NAMALWA (cell line): ENCODE measurements at regions not wholly inside any gene's neighbourhood (a gene's known extent, or its start where the extent isn't known, plus 50 kb on each side); places are given as distances from the start of the nearest gene placed in this dataset.
A peak's percentile ranks its signal among the peaks of the same experiment; 100 is the strongest.

Source experiments
- DNase-seq: peaks from one replicate; pipeline ENCODE4 v3.0.0-alpha.2; 2015; ENCODE audit warnings: low spot score

DNA sequence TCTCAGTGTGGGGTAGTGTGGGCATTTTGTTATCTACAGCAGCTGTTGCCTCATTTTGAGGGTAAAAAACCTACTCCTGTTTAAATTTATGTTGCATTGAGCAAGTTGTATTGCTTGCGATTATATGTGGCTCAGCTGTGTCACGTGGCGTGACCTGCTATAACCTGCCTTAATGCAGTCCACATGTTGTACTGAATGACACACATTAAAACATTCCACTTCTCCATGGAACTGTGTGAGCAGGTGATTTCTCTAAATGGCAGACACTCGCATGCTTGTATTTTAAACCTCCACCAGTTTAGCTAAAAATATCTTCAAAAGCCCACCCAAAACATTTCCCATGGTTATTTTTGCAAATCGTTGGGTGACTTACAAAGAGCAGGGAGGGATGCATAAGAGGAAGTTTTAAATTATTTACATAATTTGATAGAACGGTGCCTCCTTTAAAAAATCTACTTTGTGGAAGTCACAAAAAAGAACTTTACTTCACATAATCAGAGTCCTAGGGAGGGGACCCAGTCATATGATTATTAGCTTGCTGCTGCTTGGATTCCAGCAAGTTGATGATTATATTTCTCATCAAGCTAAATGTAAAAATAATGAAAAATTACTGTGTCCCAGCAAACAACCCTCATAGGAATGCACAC lies 163.3 kb upstream of the ZEB2 start:
- peak; percentile 77 for DNase-seq

DNA sequence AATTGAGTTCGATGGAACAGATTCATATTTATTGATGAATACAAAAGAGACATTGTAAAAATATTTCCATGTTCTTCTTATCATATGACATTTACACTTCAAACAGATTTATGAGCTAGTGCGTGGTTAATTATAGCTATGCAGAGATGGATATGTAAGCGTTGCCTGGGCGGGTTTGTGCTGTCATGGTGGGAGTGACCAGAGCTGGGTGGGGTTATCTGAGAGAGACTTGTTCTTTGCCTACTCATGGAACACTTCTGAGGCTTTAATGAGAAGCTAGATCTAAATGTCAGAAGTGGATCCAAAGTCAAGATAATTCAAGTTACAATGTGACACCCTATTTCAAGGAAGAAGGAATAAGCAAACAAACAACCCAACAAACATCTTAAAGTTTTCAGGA lies 162.3 kb upstream of the ZEB2 start:
- DNase-seq = peak; percentile 87

DNA sequence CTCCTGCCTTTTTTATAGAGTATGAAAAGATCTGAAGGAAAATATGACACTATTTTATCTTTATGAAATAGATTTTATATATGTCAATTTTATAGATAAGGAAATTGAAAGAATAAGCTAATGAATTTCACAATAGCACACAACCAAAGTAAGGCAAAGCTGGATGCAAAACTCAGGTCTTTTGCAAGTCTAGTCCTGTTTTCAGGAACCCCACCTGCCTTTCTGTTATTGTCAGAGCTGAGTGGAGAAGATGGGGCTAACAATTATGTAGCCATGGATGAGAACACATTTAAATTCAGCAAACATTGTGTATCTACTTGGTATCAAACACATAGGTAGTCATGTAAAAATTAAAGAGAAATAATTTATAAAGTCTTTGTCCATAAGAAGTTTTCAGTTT lies 161.5 kb upstream of the ZEB2 start:
- DNase-seq = peak; percentile 31

DNA sequence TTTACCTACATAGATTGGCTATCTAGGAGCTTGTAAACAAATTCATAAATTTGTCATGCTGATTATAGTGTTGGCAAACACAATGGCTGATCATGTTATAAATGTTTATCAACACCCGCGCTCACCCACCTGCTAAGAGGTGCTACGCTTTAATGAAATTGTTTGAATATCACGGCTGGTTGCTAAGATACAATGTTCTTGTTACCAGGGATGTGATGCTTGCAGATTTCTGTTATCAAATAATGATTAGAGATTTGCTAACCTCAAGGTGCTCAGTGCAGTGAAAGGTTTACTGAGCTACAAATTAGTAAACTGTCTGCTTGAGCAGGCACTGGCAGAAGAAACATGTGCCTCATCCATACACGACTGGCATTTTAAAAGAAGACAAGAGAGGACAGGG lies 160.0 kb upstream of the ZEB2 start:
- peak; percentile 77 for DNase-seq

DNA sequence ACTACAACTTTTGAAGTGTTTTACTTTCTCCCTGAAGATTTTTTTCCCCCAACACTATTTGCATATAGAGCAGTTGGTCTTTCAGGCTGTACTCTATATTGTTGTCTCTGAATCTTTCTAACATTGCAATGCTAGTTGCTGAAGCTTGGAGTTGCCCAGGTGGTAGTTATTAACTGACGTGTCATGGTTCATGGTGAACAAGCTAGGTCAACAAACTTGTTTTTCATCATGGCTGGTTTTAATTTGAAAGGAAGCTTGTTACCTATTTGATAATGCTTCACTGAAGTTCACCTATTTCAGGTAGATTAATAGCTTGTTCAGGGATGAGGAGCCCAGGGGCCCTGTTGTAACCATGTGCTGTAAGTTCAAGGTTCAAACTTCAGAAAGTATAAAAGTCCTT lies 158.8 kb upstream of the ZEB2 start:
- DNase-seq = peak; percentile 66

DNA sequence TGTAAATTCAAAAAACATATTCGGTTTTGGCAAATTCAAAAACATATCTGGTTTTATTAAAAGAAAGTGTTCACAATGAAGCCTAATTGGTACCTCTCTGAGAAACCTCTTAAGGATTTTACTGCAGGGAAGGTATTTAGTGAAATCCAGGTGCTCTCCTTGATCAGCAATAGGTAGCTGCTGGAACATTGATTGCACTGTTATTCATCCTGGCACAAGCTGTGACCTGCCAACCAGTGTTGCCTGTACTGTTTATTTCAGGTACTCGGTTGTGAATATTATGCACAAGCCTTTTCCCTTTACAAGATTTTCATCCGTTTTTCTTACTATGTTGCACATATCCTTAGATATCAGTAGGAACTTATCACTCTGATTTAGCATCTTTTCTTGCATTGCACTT lies 155.8 kb upstream of the ZEB2 start:
- no peak for DNase-seq

DNA sequence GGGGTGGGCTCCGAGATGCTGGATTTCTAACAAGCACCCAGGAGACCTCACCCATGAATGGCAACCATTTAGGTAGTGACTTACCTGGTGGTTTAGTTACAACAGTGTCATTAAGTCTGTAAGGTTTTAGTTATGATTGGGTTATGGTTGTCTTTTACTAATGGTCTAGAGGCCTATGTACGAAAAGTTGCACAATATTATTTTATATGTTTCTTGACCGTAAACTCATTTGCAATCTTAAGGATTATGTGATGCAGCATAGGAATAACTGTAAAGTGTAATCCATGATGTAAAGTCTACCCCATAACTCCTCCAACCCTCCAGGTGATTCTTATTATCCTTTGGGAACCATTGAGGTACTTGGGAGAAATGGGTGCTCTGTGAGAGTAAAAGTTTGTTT lies 155.4 kb upstream of the ZEB2 start:
- DNase-seq = no peak

DNA sequence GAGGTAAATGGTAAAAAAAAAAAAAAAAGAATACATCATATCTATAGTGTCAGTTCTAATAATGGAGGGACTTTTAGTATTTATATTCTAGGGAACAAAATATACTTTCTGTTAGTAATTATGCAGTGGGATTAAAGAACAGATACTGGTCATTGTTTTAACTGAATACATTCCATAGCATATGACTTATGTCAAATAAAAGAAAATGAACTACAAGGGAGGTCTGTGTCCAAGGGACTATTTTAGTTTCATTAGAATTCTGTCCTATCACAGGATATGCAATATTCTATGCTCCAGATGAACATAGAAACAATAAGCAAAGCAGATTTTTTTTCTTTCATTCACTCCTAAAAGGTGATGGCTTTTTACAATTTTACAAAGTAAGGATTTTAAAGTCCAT lies 154.2 kb upstream of the ZEB2 start:
- DNase-seq = no peak

DNA sequence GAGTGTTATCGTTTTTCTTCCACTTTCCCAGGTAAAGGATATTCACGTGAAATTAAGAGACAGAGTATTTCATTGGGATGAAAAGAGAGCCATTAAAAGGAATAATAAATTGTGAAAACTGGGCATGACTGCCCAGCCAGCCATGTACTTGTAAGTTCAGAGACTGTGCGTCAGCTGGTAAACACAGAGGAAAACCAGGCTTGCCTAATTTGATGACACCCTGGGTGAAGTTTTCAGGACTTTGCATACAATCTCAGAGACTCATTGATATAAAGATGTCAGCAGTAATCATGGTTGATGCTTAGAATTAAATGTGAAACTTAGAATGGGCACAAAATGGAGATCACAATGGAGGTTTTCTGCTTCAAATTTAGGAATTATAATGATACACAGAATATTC lies 153.5 kb upstream of the ZEB2 start:
- DNase-seq = no peak

DNA sequence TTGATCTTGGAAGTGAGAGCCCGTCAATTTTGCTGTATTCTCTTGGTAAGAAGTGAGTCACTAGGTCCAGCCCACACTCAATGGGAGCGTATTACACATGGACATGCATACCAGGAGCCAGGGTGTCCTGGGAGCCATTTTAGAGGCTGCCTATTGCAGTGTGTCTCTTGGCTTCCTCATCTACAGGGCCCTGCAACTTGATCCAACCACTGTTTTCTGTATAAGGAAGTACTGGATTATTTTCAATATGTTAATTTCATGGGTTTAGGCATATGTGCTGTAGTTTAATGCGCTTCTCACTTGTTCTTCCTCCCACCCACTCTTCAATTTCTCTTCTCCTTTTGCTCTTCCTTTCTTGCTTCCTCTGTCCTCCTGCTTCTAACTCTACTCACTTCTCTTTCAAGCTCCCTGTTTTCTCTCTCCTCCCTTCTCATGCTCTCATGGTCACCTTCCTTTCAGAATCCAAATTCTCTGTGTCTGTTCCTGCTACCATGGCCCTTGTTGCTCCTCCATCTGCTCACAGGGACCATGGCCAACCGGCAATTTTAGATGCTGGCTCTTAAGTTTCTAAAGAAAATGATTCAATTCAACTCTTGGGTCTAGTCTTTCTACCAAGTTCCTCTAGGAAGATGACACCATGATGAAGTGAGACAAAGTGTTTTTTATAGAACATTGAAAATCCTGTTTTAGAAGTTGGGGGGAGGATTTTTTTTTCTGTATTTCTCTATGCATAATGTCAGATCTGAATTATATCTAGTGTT lies 152.0 kb upstream of the ZEB2 start:
- DNase-seq = no peak

DNA sequence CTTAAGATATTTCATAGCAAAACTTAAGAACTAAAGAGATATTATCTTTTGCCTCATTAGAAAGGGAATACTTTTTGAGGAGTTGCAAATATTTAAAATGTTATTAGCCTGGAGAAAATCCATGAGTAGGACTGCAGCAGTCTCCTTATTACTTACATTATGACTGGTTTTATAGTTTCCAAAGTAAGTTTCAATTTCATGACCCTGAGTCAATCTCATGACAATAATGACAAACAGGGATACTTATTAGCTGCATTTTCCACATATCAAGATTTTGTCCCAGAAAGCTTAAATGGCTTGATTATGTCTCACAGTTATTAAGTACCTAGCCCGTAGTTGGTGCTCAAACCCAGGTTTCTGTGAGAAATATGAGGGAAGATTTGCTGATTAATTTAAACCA lies 150.8 kb upstream of the ZEB2 start:
- no peak for DNase-seq

DNA sequence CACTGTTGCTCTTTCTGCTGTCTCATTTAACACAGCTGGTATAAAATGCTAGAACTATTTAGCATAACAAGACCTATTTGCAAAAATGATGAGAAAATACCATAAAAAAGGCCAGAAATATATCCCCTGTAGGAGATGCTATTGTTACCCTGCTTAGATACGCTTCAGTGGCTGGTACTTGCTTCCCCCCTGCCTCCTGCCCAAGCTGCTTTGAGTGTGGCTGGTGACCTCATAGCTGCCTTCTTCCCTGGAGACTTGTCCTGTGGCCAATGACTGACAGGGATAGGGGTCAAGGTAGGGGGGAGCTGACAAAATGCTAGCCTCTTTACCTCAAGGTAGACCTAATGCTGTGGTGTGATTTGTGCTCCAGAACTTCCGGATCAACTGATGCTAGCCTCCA lies 150.2 kb upstream of the ZEB2 start:
- no peak for DNase-seq

DNA sequence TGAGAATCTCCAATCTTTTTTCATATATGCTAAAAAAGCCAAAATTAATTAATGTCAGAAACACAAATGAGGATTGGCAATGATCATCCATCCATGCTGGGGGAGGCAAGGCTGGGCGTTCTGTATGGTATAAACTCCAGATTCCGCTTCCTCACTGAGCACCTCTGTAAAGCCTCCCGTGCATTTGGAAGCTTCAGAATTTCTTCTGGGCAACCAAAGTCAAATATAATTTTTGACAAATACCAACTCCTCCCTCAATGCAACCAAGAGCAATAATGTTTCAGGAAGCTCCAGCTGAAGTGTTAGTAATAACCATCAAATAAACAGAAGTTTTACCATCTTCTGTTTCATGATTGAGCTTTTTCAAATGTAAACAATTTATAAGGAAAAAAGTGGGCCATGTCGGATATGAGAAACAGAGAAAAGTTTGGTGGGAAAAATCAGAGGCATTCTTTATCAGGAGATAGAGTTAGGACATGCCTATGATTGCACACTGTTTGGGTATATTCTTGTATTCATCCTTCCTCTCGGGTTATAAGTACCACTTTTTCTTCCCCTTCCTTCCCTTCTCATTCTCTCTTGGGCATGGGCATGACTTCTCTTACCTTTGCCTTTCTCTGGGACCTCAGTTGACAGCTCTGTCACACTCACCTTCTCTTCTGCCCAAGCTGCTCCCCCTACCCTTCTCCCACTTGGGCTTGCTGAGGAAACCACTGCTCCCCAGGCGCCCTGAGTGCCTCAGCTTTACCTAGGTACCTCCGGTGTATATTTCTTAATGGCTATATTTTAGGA lies 149.5 kb upstream of the ZEB2 start:
- DNase-seq = no peak

DNA sequence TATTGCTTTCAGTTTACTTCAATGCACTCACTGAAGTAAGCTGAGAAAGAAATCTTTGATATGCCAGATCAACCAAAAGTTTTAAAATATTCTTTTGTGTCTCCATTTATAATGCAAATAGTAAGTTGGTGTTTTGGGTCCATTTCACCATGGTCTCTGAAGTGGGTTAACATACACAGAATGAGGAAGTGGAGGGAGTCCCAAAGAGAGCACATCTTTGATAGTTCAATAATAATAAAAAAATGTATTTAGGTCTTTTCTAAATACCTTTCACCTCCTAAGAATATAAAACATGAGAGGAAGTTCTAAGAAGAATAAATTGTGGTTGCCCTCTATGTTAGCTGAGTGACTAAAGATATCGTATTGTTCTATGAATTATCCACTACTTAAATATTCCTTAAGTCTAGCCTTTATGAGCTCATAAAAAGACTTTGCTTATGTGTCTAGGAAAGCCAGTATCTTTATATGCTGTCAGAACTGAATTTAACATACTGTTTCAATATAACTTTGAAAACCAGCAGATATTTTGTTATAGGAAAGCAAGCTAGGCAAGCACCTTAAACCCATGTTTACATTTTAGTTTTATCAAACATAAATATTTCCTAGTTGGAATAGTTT lies 148.7 kb upstream of the ZEB2 start:
- no peak for DNase-seq

DNA sequence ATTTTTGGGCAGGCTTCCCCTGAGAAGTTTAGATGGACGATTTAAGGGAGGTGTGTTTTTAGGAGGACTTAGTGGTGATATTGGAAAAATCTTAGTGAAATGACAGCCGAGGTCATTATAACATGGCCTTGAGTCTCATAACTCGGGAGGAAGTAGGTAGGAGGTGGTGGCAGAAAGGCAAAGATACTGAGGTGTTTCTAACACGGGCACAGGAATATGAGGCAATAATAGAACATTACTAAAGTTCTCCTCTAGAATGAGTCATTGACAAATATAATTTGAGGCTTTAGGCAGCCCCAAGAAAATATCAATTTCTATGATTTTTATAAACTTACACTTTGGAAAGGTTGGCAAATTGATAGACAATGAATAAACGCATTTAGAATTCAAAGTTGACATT lies 146.1 kb upstream of the ZEB2 start:
- no peak for DNase-seq

DNA sequence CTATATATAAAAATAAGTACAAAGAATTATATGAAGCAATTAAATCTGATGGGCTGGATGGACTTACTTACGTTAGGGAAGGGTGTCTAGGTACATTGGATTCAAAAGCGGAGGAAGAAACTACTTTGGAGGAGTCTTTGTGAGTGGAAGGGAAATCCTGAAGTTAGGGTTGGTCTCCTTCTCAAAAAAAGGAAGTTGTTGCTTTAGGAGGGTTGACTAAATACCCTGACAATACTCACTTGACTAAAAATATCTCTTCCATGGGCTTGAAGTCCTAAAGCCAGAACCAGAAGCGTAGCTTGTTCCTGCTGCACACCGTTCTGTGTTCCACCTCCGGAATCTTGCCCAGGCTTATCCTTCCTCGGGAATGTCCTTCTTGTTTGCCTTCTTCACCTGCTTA lies 143.3 kb upstream of the ZEB2 start:
- DNase-seq = no peak

DNA sequence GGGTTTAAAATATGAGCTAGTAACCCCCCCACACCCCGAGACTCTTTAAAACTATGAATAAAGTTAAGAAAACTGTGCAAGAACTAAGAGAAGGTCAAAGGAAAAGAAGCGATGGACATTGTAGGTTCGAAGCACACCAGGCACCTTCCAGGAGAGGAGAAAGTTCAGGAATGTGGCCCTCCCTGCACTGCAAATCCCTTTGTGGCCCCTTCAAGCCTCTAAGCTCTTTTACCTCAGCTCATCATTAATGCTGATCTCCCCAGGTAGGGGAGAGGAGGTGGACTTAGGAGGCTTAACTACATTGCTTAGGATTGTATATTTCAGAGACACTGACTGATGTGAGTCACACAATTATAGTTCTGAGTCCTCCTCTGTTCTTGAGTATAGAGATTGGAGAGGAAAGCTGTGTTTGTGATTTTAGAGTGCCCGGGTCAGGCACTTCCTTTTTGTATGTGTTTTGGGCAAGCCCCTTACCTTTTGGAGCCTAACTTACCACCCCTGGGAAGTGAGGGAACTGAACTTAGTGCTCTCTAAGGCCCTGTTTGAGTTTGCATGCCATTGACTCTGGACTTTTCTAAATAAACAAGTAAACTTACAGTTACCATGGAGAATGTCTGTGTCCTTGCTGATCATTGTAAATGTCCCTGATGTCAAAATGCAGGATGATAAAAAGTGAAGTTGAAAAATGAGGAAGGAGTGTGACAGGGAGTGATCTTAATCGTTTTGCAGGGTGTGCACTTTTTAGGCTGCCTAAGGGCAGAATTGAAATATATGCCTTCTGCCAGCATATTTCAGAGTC lies 140.8 kb upstream of the ZEB2 start:
- no peak for DNase-seq

DNA sequence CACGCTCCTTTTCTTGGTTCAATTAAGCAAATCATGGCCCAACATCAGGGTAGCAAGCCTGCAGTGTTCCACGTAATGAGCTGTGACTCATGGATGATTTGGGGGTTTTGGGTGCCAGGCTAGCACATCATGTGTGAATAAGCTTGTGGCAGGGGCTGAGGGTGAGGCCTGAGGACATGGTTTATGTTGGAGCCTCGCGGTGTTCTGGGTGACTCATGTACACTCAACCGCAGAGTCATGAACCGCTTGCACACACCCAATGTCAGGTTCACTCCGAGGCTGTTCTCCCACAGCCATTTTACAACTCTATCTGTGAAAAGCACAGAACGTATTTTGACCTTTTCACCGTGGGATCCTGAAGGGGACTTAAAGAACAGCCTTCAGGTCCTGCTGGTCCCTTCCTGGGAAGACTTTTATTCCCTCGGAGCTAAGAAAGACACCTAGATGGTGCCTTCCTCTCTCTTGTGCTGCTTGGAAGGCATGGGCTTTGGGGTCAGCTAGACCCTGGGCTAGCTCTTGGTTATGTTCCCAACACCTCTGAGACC lies 139.9 kb upstream of the ZEB2 start:
- DNase-seq = no peak

DNA sequence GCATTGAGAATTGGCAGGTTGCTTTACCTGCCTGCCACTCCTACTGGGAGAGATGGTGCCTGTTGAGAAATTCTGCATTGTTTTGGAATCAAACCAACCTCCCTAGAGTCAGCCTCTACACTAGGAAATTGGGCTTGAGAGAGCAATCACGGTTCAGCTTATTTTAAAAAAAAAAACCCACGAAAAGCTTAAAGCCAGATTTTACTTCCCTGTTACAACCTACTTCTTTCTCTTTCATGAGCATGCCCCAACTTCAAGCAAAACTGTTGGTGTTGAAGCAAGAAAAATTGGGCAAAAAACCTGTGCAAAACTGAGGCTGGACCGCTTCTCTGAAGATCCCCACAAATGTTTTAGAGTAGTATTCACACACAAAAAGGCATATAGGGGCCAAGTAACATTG lies 134.6 kb upstream of the ZEB2 start:
- no peak for DNase-seq

DNA sequence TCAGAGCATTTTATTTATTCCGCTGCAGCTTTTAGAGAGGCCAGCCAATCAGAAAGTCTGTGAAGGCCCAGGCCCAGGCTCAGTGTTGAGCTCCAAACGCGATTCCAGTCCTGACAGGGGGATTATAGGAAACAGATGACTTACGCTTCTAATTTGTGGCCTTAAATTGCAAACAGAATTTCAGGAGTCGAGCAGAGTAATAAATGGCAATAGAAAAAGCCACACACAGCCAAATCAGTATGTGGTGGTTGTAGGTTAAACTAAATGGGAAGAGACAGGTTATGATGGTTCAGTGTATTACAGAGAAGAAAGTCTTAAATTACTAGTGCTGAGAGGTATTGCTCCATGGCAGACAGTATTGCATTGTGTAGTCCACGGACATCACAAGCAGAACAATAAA lies 131.0 kb upstream of the ZEB2 start:
- DNase-seq = no peak

DNA sequence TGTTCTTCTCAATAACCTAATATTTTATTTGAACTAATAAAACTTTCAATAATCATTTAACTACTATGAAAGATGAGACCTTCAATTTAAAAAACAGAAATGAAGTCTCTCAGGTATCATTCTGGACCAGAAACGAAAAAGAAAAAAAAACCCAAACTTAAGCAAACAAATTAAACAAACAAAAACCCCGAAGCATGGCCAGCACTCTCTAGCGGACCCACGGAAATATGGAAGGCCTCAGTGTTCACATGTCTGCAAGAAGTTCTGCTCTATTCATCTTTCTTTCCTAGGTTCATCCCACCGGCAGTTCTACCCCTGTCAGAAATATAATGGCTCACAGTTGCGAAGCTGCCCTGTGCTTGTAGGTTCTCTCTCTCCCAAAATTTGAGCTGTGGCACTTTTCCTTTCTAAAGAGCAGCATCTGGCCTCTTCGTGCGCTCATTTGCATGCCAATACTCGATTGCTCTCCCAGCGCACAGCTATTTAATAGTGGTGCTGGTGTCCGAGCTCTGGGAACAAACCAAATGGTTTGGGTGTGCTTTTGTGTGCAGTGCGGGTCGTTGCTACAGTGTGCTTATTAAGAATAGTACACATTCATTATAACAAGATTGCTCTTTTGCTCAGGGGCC lies 129.0 kb upstream of the ZEB2 start:
- no peak for DNase-seq
